ENCODE measurements at regions not wholly inside any gene's neighbourhood (a gene's known extent, or its start where the extent isn't known, plus 50 kb on each side); places are given as distances from the start of the nearest gene placed in this dataset.

- no peak for TF ChIP-seq CTCF (IDR thresholded peaks at IDR 0.05)
- no peak for TF ChIP-seq EP300 (IDR thresholded peaks at IDR 0.05)
Observed at GRCh38 chrX:79094075-79094832, 50.2 kb upstream of the GPR174 start.
